T-helper 1 cell treated with Interleukin-12 subunit alpha and Interleukin-12 subunit beta and Interleukin-4 antibody, amounts not matched to agents 30 ng/mL and 1 ng/mL, for 36 hours (primary cell): ENCODE measurements at regions not wholly inside any gene's neighbourhood (a gene's known extent, or its start where the extent isn't known, plus 50 kb on each side); places are given as distances from the start of the nearest gene placed in this dataset.

Experiments used
- intact Hi-C: fragments of 100-400 bp; cut with micrococcal nuclease; formaldehyde crosslinking; loops from one replicate; pipeline ENCODE4 v1.15.1; 2024

DNA sequence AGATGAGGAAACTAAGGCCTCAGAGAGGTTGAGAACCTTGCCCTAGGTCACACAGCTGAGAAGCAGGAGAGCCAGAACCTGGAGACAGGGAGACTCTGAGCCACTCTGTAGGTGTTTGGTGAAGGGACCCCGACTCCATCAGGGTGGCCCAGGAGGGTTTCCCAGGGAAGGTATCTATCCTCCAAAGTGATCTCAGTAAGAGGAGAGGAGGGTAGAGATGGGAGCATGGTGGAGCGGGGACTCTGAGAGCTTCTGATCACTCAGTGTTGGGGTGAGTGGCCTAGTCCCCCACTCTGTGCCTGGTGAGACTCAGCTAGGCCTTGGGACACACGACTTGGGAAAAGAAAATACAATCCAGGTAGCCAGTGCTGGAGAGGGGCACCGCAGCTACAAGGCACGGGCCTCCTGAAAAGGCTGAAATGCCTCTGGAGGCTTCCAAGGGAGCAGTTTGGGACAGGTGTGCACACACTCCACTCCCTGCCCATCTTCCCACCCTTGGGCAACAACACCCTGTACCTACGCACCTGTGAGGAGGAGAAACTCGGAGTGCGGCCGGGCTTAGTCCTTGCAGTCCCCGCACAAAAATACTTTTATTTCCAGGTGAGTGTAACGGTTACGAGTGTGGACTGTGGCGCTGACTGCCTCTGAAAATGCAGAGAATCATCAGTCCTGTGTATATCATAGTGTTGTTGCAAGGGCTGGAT, 80.8 kb downstream of the CAMK2N1 start:
- intact Hi-C loops, result no loop called here
